ENCODE measurements at regions not wholly inside any gene's neighbourhood (a gene's known extent, or its start where the extent isn't known, plus 50 kb on each side); places are given as distances from the start of the nearest gene placed in this dataset.

DNA sequence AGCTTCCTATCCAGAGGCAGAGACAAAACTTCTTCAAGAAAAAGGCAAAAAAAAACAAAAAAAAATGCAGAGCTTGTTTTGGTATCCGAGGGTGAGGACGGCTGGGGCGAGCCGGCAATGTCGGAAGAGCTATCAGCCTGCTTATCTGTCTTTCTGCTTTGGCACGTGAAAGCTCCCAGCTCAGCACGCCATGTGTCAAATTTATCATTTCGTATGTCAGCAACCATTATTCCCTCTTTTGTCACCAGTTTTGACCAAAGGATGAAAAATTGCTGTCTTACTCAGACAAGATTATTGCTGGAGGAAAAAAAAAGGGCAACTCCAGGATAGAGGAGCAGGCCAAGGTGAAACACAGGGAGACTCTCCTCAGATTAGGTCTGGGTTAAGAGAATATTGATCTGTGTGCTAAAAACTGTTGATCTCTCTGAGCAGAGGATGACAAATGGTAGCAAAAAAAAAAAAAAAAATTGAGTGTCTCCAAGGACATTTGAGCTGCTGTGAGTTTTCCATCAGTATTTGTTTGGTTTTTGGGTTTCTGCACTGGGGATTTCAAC lies 532.0 kb upstream of the POU3F3 start:
- TF ChIP-seq, protein P1, sequence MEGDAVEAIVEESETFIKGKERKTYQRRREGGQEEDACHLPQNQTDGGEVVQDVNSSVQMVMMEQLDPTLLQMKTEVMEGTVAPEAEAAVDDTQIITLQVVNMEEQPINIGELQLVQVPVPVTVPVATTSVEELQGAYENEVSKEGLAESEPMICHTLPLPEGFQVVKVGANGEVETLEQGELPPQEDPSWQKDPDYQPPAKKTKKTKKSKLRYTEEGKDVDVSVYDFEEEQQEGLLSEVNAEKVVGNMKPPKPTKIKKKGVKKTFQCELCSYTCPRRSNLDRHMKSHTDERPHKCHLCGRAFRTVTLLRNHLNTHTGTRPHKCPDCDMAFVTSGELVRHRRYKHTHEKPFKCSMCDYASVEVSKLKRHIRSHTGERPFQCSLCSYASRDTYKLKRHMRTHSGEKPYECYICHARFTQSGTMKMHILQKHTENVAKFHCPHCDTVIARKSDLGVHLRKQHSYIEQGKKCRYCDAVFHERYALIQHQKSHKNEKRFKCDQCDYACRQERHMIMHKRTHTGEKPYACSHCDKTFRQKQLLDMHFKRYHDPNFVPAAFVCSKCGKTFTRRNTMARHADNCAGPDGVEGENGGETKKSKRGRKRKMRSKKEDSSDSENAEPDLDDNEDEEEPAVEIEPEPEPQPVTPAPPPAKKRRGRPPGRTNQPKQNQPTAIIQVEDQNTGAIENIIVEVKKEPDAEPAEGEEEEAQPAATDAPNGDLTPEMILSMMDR (IDR thresholded peaks at IDR 0.05; ENCODE audit: low read depth, low read length), result no peak
- DNase-seq (ENCODE audit: extremely low read depth, low read depth), result no peak

DNA sequence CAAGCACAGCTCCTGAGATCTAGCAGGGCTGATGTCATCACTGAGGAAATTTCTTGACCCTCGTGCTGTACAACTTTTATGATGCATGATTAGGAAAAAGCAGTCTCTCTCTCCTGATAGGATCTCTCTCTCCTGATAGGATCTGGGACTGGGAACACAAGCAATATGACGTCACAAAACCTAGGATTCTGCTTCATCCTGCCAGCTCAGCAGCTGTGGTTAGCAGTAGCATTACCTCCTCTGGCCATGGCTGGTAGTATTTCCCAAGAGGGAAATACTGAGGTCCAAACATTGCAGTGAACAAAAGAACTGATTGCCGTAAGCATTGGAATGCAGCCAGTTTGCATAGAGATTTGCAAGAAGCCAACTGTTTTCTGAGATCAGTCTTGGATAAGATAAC lies 521.2 kb upstream of the POU3F3 start:
- TF ChIP-seq, protein P1 (IDR thresholded peaks at IDR 0.05; ENCODE audit: low read depth, low read length), result no peak
- no peak for DNase-seq (ENCODE audit: extremely low read depth, low read depth)

DNA sequence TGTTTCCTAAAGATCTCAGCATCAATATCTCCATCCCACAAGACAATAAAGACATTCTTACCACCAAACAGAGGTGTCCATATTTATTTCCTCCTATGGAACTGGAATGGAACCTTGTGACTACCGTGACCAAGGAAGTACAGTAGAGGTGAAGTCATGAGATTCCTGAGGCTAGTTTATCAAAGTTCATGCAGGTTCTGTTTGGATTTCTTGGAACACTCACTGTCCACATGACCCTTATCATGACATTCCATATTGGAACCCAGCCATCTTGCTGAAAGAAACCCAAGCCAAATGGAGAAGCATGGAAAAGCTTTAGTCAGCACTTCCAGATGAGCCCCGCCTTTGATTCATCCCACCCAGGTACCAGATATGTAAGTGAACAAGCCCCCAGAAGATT lies 516.0 kb upstream of the POU3F3 start:
- TF ChIP-seq, protein P1 (IDR thresholded peaks at IDR 0.05; ENCODE audit: low read depth, low read length), result no peak

DNA sequence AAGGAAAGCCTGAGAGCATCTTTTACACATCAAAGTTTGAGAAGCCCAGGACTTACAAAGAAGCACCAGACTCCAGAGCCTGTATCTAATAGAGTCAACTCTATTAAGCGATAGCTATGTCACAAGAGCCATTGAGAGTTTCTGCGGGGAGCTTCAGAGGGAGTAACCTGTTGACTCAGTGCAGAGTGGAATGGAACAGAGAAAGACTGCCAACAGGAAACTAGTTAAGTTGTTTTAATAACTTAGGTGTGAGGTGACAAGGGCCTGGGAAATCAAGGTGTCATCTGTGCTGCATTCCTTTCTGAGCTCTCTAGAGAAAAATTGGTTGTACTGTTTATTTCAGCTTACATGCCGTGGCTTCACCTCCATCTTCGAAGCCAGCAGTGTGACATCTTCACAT lies 513.8 kb upstream of the POU3F3 start:
- DNase-seq (ENCODE audit: extremely low read depth, low read depth), result no peak
- TF ChIP-seq, protein P1 (IDR thresholded peaks at IDR 0.05; ENCODE audit: low read depth, low read length), result no peak

More for the DNA sequence above, 516.0 kb upstream of the POU3F3 start:
- no peak for DNase-seq (ENCODE audit: extremely low read depth, low read depth)

DNA sequence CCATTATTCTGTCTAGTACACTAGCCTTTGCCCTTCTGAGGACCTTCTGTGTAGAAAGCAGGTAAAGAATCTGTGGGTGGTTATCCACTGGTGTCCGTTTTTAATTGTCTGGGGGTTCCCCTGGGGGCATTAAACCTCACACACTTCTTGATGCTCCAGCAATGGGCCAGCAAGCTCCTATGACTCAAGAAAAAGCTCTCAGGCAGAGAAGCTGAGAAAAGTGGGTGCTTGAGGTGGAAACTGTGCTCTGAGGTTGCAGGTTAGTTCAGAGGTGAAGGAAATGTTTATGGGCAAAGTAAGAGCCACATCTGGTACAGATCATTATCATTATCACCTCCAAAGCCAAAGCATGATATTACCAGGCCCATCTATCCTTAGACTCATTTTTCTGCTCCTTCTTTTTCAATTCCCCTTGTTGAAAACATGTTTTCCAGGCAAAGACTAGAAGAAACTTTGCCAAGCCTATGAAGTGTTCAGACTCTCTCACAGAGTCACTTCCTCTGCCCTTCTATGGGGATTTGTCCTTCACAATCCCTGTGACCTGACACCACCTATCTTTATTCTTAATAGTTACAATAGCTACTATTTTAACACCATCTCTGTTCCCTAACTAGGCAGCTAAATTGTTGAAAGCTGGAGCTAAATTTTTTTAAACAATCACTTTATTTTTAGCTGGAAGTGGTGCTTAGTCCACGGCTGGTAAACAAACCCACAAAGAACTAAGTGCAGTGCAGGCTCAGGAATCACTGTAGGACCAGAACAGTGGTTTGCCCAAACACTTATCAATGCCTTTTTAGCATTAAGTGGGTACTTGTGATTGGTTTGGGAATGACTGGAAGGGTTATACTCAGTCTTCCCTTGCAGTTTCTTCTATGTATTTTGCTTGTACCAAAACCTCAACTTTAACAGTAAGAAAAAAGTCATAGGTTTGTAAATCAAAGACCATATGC lies 512.8 kb upstream of the POU3F3 start:
- DNase-seq (ENCODE audit: extremely low read depth, low read depth), result no peak
- TF ChIP-seq, protein P1 (IDR thresholded peaks at IDR 0.05; ENCODE audit: low read depth, low read length), result no peak

DNA sequence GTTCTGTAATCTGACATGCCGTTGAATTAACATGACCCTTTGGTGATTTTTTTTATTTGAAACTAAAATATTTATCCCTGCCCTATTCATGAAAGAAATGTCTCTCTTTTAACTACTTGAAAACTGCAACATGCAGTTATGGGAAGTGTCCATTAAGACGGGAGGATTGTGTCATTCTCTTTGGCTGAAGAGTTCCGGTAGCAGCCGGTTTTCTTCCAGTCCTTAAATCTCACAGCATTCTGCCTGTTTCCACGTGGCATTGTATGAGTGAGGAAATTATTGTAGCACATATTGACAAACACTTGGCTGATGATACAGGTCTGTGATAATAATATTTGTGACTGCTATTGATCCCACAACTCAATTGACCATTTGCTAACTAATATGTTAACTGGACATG lies 509.6 kb upstream of the POU3F3 start:
- no peak for DNase-seq (ENCODE audit: extremely low read depth, low read depth)
- TF ChIP-seq, protein P1 (IDR thresholded peaks at IDR 0.05; ENCODE audit: low read depth, low read length), result no peak

DNA sequence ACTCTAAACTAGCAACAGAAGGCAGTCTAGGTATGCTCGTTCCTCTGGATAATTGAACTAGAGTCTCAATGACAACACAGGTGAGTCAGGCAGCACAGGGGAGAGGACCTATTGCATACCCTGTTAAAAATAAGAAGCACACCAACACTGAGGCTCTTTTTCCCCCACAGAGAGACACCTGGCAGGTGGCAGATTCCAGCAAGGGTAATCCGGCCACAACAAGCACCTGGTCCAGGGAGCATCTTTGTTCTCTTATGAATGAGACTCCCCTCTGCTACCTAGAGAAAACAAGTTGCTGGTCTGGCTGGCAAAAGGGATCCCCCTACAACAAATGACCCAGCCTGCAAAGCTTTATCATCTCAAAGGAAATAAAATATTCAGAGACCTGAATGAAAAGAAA lies 508.9 kb upstream of the POU3F3 start:
- TF ChIP-seq, protein P1 (IDR thresholded peaks at IDR 0.05; ENCODE audit: low read depth, low read length), result no peak
- no peak for DNase-seq (ENCODE audit: extremely low read depth, low read depth)
